ENCODE measurements at regions not wholly inside any gene's neighbourhood (a gene's known extent, or its start where the extent isn't known, plus 50 kb on each side); places are given as distances from the start of the nearest gene placed in this dataset.

DNA sequence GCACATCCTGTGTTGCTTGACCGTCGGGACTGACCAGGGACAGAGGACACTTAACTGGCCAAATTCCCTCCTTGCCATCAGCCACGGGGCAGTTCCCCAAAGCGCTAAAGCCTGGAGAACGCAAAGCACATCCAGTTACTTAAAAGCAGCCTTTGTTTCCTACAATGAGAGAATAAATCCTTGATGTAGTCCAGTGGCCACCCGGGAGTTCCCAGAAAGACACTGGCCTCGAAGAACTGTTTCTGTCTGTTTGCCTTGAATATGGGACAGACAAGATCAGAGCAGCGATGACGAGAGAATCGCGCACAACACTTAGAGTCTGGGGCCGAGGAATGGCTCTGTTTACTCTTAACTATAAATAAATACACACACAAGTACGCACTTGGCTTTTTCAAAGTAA is 102.2 kb downstream of the TNFAIP2 start:
- DNase-seq (ENCODE audit: low read depth) = no peak
- Histone ChIP-seq H3K4me3 (ENCODE audit: low read depth, low read length) (no peak overlapping the region), H3K36me3 (ENCODE audit: control insufficient read depth, insufficient read depth, low read length) (no peaks in the 10 kb centered on the region), H3K27me3 (ENCODE audit: control insufficient read depth, insufficient read depth, low read length) (peaks cover 13% of the 10 kb centered on the region)
- TF ChIP-seq, protein P1, sequence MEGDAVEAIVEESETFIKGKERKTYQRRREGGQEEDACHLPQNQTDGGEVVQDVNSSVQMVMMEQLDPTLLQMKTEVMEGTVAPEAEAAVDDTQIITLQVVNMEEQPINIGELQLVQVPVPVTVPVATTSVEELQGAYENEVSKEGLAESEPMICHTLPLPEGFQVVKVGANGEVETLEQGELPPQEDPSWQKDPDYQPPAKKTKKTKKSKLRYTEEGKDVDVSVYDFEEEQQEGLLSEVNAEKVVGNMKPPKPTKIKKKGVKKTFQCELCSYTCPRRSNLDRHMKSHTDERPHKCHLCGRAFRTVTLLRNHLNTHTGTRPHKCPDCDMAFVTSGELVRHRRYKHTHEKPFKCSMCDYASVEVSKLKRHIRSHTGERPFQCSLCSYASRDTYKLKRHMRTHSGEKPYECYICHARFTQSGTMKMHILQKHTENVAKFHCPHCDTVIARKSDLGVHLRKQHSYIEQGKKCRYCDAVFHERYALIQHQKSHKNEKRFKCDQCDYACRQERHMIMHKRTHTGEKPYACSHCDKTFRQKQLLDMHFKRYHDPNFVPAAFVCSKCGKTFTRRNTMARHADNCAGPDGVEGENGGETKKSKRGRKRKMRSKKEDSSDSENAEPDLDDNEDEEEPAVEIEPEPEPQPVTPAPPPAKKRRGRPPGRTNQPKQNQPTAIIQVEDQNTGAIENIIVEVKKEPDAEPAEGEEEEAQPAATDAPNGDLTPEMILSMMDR (IDR thresholded peaks at IDR 0.05; ENCODE audit: insufficient read depth, low read length, poor library complexity, severe bottlenecking) = no peak

DNA sequence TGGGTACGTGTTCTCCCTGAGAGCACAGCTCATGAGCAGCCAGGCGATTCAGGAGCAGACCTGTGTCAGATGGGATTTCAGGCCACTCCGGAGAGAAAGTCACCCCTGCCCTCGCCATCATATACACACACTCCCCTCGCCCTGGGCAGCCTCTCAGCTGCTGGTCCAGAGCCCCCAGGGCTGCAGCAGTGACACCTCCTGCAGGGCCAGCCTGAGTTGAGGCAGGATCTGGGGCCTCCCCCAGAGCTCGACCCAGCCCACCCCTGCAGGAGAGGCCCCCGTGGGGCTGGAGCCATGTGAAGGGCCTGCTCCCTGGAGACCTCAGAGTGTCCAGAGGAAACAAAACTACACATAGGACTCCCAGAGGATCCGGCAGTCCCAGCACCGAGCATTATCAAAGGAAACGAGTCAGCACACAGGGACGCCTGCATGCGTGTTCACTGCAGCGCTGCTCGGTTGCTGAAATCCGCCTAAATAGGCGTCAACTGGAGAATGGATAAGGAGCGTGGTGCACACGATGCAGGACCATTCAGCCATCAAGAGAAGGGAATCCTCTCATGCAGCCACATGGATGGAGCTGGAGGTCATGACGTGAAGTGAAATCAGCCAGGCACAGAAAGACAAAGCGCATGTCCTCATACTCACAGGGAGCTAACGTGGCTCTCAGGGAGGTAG is 104.0 kb downstream of the TNFAIP2 start:
- no peaks in the 10 kb centered on the region for H3K36me3 ChIP-seq (ENCODE audit: control insufficient read depth, insufficient read depth, low read length)
- no peaks in the 10 kb centered on the region for H3K27me3 ChIP-seq (ENCODE audit: control insufficient read depth, insufficient read depth, low read length)
- DNase-seq (ENCODE audit: low read depth) = no peak
- TF ChIP-seq, protein P1 (IDR thresholded peaks at IDR 0.05; ENCODE audit: insufficient read depth, low read length, poor library complexity, severe bottlenecking) = no peak
- no peak overlapping the region for H3K4me3 ChIP-seq (ENCODE audit: low read depth, low read length)

DNA sequence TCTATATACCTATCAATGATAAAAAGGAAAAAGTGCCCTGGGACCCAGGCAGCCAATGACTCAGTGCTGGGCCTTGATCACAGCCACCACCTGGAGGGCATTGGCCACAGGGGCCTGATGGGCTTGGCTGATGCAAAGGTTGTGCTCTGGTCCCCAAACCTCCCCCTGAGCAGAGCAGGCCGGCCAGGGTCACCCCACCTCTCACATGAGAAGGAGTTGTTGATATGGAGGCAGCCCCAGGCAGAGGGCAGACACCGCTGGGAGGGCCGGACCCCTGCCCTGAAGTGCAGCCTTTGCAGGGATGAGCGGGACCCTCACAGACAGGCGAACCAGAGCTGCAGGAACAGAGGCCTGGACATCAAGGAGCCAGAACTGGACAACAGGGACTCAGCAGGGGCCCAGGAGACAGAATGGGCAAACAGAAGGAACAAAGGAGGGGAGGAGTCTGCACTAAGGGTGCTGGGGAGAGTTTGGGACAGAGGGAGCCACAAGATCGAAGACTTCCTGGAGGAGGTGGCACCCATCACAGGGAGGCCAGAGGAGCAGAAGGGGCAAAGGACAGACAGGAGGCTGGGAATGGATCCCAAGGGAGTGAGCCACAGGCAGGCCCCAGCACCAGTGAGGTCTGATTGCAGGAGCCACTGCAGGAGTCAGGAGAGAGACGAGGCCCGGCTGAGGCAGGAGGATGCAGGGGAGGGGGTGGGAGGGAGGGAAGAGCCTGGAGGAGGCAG is 105.0 kb downstream of the TNFAIP2 start:
- TF ChIP-seq, protein P1 (IDR thresholded peaks at IDR 0.05; ENCODE audit: insufficient read depth, low read length, poor library complexity, severe bottlenecking) = no peak
- DNase-seq (ENCODE audit: low read depth) = no peak
- Histone ChIP-seq H3K4me3 (ENCODE audit: low read depth, low read length) (no peak overlapping the region), H3K27me3 (ENCODE audit: control insufficient read depth, insufficient read depth, low read length) (peaks cover 4% of the 10 kb centered on the region), H3K36me3 (ENCODE audit: control insufficient read depth, insufficient read depth, low read length) (no peaks in the 10 kb centered on the region)

DNA sequence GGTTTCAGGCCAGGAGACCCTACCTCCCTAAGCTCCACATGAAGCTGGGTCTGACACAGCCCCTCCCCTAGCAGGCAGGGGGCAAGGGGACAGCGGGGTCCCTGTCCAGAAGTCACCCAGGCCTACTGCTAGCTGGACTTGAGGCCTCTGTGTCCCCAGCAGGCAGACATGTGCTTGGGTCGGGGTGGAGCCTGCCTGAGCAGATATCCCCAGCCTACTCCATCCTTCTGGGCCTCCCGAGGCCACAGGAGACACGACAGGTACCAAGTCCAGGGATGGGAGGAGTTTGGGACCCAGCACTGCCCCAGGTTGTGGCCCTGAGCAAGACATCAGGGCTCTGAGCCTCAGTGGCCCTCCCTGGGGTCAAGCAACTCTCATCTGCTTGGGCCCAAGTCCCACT is 105.2 kb upstream of the EIF5 start:
- no peak for DNase-seq (ENCODE audit: low read depth)
- TF ChIP-seq, protein P1 (IDR thresholded peaks at IDR 0.05; ENCODE audit: insufficient read depth, low read length, poor library complexity, severe bottlenecking) = no peak
- no peak overlapping the region for H3K4me3 ChIP-seq (ENCODE audit: low read depth, low read length)
- H3K27me3 ChIP-seq (ENCODE audit: control insufficient read depth, insufficient read depth, low read length) = peaks cover 4% of the 10 kb centered on the region
- no peaks in the 10 kb centered on the region for H3K36me3 ChIP-seq (ENCODE audit: control insufficient read depth, insufficient read depth, low read length)

DNA sequence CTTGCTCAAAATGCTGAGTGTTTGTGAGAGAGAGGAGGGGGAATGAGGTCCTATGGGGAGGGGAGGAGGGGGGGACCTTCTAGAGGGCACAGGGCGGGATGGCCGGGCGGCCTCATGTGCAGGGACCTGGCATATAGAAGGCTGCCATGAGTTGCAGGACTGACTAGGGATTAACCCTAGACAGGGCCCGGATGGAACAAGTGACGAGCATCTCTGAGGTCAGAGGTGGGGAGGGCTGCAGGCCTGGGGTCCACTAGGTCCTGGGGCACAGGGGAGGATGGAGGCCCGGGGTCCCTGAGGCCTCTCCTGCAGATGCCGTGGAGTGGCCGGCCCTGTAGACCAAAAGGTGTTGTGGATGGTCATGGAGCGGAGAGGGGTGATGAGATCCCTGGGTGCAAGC is 104.0 kb upstream of the EIF5 start:
- peaks cover 4% of the 10 kb centered on the region for H3K27me3 ChIP-seq (ENCODE audit: control insufficient read depth, insufficient read depth, low read length)
- TF ChIP-seq, protein P1 (IDR thresholded peaks at IDR 0.05; ENCODE audit: insufficient read depth, low read length, poor library complexity, severe bottlenecking) = no peak
- DNase-seq (ENCODE audit: low read depth) = no peak
- no peaks in the 10 kb centered on the region for H3K36me3 ChIP-seq (ENCODE audit: control insufficient read depth, insufficient read depth, low read length)
- no peak overlapping the region for H3K4me3 ChIP-seq (ENCODE audit: low read depth, low read length)

Measured in kidney epithelial cell (primary cell).